ENCODE measurements at regions not wholly inside any gene's neighbourhood (a gene's known extent, or its start where the extent isn't known, plus 50 kb on each side); places are given as distances from the start of the nearest gene placed in this dataset.

- TF ChIP-seq ZNF354C (tag by site-specific recombination; IDR thresholded peaks at IDR 0.05; ENCODE audit: borderline replicate concordance, low read depth) (no peak), PRDM4 (tag by site-specific recombination; IDR thresholded peaks at IDR 0.05) (no peak), SALL2 (tag by site-specific recombination; IDR thresholded peaks at IDR 0.05; ENCODE audit: borderline replicate concordance) (no peak), ZNF311 (tag by site-specific recombination; IDR thresholded peaks at IDR 0.05; ENCODE audit: borderline replicate concordance) (no peak), ZBTB21 (tag by site-specific recombination; IDR thresholded peaks at IDR 0.05) (no peak), ZNF513 (tag by site-specific recombination; IDR thresholded peaks at IDR 0.05) (no peak)
- TF ChIP-seq, protein P1, sequence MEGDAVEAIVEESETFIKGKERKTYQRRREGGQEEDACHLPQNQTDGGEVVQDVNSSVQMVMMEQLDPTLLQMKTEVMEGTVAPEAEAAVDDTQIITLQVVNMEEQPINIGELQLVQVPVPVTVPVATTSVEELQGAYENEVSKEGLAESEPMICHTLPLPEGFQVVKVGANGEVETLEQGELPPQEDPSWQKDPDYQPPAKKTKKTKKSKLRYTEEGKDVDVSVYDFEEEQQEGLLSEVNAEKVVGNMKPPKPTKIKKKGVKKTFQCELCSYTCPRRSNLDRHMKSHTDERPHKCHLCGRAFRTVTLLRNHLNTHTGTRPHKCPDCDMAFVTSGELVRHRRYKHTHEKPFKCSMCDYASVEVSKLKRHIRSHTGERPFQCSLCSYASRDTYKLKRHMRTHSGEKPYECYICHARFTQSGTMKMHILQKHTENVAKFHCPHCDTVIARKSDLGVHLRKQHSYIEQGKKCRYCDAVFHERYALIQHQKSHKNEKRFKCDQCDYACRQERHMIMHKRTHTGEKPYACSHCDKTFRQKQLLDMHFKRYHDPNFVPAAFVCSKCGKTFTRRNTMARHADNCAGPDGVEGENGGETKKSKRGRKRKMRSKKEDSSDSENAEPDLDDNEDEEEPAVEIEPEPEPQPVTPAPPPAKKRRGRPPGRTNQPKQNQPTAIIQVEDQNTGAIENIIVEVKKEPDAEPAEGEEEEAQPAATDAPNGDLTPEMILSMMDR (tag by site-specific recombination; IDR thresholded peaks at IDR 0.05) = no peak
- TF ChIP-seq, protein P2, sequence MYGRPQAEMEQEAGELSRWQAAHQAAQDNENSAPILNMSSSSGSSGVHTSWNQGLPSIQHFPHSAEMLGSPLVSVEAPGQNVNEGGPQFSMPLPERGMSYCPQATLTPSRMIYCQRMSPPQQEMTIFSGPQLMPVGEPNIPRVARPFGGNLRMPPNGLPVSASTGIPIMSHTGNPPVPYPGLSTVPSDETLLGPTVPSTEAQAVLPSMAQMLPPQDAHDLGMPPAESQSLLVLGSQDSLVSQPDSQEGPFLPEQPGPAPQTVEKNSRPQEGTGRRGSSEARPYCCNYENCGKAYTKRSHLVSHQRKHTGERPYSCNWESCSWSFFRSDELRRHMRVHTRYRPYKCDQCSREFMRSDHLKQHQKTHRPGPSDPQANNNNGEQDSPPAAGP (tag by site-specific recombination; IDR thresholded peaks at IDR 0.05) = no peak
Measured at GRCh38 chr7:67407392-67408071, 410.9 kb downstream of the TYW1 start.

Measured in HEK293 (cell line).